Dermis microvascular lymphatic vessel endothelial cell (primary cell): ENCODE measurements at regions not wholly inside any gene's neighbourhood (a gene's known extent, or its start where the extent isn't known, plus 50 kb on each side); places are given as distances from the start of the nearest gene placed in this dataset.
"Not testable (repeated sequence)": the region's sequence is repeated elsewhere in the genome, so short reads cannot be mapped to it uniquely, and the experiment has no call there.

Source experiments
- DNase-seq, 2 donors: peaks; one replicate each; pipeline versions ENCODE4 v3.0.0 to v3.0.0-alpha.2; 2010; ENCODE audit warnings: low read depth in 2 of 2

DNA sequence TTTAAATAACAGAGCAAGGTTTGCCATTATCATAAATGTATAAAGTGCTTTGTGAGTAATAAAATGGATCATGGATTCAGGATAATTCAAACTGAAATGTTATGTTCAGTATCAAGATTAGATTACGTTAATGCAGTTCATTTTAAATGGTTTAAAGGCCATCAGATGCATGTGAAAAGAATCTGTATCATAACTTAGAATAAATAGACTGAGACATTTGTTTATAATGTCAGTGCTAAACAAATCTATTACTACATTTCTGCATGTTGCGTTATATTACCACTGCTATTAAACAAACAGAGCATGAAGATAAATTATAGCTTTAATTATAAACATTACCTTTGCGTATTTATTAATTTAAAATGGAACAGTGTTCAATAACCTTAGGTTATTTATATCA lies 160.2 kb downstream of the TOX3 start:
- no peak for DNase-seq

GRCh38 chr16:52384378-52384777 lies 162.6 kb downstream of the TOX3 start:
- no peak for DNase-seq

GRCh38 chr16:52383640-52384292 lies 163.2 kb downstream of the TOX3 start:
- no peak for DNase-seq

DNA sequence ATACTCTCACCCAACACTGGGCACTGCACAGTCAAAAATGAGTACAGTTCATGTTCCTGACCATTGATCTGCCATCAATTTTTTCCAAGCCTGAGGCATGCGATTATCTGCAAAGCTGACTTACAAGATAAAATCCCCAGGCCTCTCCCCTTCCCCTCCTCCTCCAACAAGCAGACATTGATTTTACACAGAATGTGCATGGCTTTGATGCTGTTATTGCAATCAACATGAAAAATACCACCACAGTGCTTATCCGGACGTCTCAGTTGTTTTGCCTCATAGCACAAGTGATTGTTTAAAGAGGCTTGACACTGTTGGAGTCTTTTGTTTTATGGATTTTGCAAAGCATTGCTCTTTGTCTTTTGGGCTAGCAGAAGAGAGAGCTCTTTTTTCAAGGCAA lies 163.8 kb downstream of the TOX3 start:
- no peak for DNase-seq

- DNase-seq, result no peak
Measured at GRCh38 chr16:52379551-52379950, 167.4 kb downstream of the TOX3 start.

GRCh38 chr16:52376676-52377280 lies 170.2 kb downstream of the TOX3 start:
- no peak for DNase-seq

- DNase-seq, result no peak
Measured at GRCh38 chr16:52372313-52372712, 174.6 kb downstream of the TOX3 start.

DNA sequence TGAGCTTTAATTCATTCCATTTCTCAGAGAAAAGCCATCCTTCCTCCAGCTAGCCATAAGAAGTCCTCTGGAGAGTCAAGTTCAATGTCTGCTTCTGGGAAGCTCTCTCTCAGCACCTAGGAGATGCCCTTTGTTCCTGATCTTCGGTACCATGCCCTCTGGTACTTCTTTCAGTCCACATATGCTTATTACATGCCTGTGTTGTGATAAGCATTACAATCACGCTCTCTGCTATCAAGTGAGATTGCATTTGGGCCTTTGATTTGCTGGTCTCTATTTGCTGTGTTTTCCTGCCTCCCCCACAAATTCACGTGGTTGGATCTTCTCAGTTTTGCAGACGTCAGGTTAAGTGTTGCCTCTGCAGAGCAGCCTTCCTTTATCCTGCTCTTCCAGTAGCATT lies 178.1 kb downstream of the TOX3 start:
- no peak for DNase-seq

DNA sequence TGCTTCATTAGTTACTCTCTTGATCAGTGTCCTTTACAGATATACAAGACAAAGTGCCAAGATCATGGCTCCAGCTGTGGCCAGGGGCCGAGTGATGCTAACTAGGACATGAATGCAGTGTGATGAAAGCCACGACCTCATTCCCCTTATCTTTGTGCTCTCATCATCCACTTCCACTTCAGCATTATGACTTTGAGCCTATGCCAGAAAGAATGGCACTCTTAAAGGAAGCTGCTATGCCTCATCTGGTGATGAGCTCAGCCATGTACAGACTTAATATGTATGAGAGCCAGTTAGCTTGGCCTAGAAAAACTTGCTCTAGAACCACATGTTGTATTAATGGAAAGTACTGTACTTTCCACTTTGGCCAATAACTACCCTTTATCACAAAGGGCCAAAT lies 179.1 kb downstream of the TOX3 start:
- DNase-seq, result no peak

GRCh38 chr16:52366983-52367382 lies 180.0 kb downstream of the TOX3 start:
- no peak for DNase-seq

DNA sequence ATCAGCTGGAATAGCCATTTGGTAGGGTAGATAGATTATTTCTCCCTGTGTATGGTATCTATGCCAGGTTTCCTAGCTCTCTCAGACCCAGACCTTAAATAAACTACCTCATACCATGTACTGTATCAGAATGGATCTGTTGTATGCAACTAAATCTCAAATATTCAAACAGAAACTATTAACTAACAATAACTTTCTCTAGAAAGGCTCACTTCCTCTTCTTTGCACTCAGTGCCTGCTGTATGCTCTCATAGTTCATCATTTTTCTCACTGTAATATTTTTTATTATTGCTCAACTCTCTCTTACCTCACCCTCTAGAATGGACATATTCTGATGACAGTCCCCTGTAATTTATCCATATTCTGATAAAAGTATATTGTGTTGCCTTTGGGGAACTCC lies 182.4 kb downstream of the TOX3 start:
- no peak for DNase-seq

- no peak for DNase-seq
Measured at GRCh38 chr16:52363082-52363481, 183.9 kb downstream of the TOX3 start.

- DNase-seq, result no peak
Measured at GRCh38 chr16:52357711-52358110, 189.2 kb downstream of the TOX3 start.

- DNase-seq, result no peak
Measured at GRCh38 chr16:52353249-52353648, 193.7 kb downstream of the TOX3 start.

DNA sequence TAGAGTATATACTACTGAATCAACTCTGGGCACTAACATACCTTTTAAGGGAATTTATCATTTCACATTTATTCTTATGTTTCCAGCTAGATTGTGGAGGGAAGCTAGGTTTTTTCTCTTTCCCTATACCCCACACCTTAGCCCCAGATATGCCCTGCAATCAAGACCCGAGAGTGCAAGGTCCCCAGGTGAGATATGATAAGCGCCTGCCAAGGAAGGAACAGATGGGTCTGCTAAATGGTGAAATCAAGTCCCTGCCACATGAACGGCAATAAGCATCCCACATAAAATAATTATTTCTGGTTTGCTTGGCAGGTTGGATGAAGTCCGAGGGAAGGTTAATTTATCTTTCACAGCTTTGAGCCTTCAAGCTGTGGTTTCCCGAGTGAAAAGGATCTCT lies 195.5 kb downstream of the TOX3 start:
- no peak for DNase-seq

DNA sequence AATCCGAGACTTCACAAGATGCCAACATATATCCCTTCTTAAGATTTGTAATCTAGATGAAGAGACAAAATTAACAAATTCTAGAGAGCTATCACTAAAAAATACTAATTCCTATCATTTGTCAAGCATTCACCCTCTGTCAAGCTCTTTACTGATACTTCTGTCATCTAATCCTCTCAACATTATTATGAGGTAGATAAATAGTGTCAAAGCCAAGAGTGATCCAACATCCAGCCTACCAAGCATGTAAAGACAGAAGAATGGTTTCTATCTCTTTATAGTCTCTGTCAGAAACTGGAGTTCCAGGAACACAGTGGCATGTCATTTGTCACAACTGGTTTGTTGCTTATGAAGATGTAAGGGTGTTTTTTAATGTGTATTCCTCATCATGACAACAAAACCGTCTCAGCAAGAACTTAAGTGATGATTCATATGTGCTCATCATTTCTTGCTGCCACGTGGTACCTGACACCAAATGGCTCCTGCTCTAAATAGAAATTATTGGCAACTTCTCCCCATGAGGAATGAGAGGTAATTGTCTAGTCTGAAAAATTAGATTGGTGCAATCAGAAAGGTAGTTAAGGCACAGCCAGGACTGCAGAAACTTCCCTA lies 196.8 kb downstream of the TOX3 start:
- DNase-seq, result no peak

- DNase-seq, result no peak
Measured at GRCh38 chr16:52346709-52347108, 200.2 kb downstream of the TOX3 start.

DNA sequence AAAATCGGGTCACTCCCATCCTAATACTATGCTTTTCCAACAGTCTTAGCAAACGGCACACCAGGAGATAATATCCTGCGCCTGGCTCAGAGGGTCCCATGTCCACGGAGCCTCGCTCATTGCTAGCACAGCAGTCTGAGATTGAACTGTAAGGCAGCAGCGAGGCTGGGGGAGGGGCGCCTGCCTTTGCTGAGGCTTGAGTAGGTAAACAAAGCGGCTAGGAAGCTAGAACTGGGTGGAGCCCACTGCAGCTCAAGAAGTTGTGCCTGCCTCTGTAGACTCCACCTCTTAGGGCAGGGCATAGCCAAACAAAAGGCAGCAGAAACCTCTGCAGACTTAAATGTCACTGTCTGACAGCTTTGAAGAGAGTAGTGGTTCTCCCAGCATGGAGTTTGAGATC lies 213.3 kb downstream of the TOX3 start:
- DNase-seq, result not testable (repeated sequence)

- no peak for DNase-seq
Measured at GRCh38 chr16:52320930-52321439, 226.0 kb downstream of the TOX3 start.

- no peak for DNase-seq
Measured at GRCh38 chr16:52318302-52319009, 228.5 kb downstream of the TOX3 start.

DNA sequence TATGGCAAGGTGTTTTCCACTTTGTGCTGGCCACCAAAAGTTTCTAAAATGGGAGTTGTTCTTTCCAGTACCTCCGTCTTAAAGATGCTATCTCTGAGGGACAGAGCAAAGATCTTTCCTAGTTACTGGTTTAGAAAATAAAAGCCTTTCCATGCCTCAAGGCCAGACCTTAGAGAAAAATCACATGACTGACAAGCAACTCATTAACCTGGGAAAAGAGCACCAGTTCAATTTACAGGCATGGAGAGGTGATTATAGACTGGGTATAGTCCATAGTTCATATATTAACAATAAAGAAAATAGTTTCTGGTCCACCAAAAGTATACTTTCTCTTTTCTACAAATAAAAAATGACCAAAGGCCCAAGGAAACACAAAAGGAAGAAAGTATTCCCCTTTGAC lies 230.7 kb downstream of the TOX3 start:
- DNase-seq, result no peak

DNA sequence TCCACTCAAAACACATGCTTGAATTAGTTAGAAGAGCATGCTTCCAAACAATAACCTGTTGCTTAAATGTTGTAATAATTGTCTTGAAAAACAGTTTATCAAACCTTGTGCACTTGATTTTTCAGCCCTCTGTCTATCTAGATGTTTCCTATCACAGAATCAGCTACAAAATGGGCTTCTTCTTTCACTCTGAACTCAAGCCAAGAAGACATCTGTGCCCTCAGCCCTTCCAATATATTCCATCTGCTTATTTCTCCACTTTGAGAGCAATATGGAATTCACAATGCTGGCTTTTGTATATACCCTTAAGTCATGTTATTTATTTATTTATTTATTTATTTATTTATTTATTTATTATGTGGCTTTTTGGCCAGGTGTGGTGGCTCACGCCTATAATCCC lies 234.2 kb downstream of the TOX3 start:
- no peak for DNase-seq
